ENCODE measurements at regions not wholly inside any gene's neighbourhood (a gene's known extent, or its start where the extent isn't known, plus 50 kb on each side); places are given as distances from the start of the nearest gene placed in this dataset.

- Histone ChIP-seq H3K9ac (ENCODE audit: low read length) (peak overlapping the region; percentile 82), H3K36me3 (ENCODE audit: control insufficient read depth in 1 of 2, insufficient read depth in 2 of 2, low read depth in 1 of 2, low read length in 2 of 2) (no peaks in the 10 kb centered on the region), H3K4me3 (ENCODE audit: insufficient read depth in 1 of 2, low read depth in 1 of 2, low read length in 2 of 2) (peak overlapping the region in 1 of 2 experiments; percentile 25), H2AK5ac (ENCODE audit: low read length, severe bottlenecking) (no peak overlapping the region), H3K4me2 (ENCODE audit: low read length, poor library complexity, severe bottlenecking) (no peak overlapping the region), H2BK12ac (ENCODE audit: low read length in 2 of 2) (no peak overlapping the region), H3K23ac (ENCODE audit: low read length in 2 of 2) (no peak overlapping the region), H3K27ac (ENCODE audit: low read length, poor library complexity, severe bottlenecking) (no peak overlapping the region), H3K14ac (ENCODE audit: low read length in 2 of 2) (no peak overlapping the region), H3K27me3 (ENCODE audit: control insufficient read depth in 1 of 2, insufficient read depth in 1 of 2, low read length in 2 of 2) (peaks cover 0 to 5% of the 10 kb centered on the region in 2 experiments), H2BK5ac (ENCODE audit: low read depth, low read length, poor library complexity, severe bottlenecking) (no peak overlapping the region), H4K91ac (ENCODE audit: low read length) (no peak overlapping the region), H2BK120ac (ENCODE audit: low read depth, low read length) (no peak overlapping the region), H2AFZ (ENCODE audit: low read depth, low read length) (no peak overlapping the region), H3K79me1 (replicated peaks; ENCODE audit: low read length, poor library complexity, severe bottlenecking) (no peaks in the 10 kb centered on the region), H3K9me3 (ENCODE audit: control insufficient read depth, low read length) (no peaks in the 10 kb centered on the region), H2BK15ac (ENCODE audit: low read depth, poor library complexity, severe bottlenecking) (no peak overlapping the region), H3K4me1 (ENCODE audit: control insufficient read depth, insufficient read depth, low read depth, low read length) (no peaks in the 10 kb centered on the region), H3K4ac (ENCODE audit: low read depth in 1 of 2, low read length in 2 of 2) (no peak overlapping the region), H4K8ac (ENCODE audit: low read length) (no peak overlapping the region), H3K18ac (ENCODE audit: low read depth in 1 of 2, low read length in 2 of 2) (no peak overlapping the region)
- 0% methylated on average over 1 of the region's 1 CpG for WGBS
- peak; percentile 6 for DNase-seq
These were observed 129.8 kb upstream of the SMLR1 start for GRCh38 chr6:130697271-130697994.

- H2BK12ac ChIP-seq (ENCODE audit: low read length in 2 of 2), result no peak overlapping the region
- no peak overlapping the region for H3K4me3 ChIP-seq (ENCODE audit: insufficient read depth in 1 of 2, low read depth in 1 of 2, low read length in 2 of 2)
- no peaks in the 10 kb centered on the region for H3K79me1 ChIP-seq (replicated peaks; ENCODE audit: low read length, poor library complexity, severe bottlenecking)
- no peak overlapping the region for H3K27ac ChIP-seq (ENCODE audit: low read length, poor library complexity, severe bottlenecking)
- no peak overlapping the region for H2BK15ac ChIP-seq (ENCODE audit: low read depth, poor library complexity, severe bottlenecking)
- H2AK5ac ChIP-seq (ENCODE audit: low read length, severe bottlenecking), result no peak overlapping the region
- H4K91ac ChIP-seq (ENCODE audit: low read length), result no peak overlapping the region
- peak; percentile 73 for DNase-seq
- H3K27me3 ChIP-seq (ENCODE audit: control insufficient read depth in 1 of 2, insufficient read depth in 1 of 2, low read length in 2 of 2), result peaks cover 0 to 5% of the 10 kb centered on the region in 2 experiments
- H3K9me3 ChIP-seq (ENCODE audit: control insufficient read depth, low read length), result no peaks in the 10 kb centered on the region
- 0% methylated on average over 3 of the region's 4 CpGs for WGBS
- no peak overlapping the region for H3K4me2 ChIP-seq (ENCODE audit: low read length, poor library complexity, severe bottlenecking)
- H2AFZ ChIP-seq (ENCODE audit: low read depth, low read length), result no peak overlapping the region
- no peak overlapping the region for H3K18ac ChIP-seq (ENCODE audit: low read depth in 1 of 2, low read length in 2 of 2)
- H2BK120ac ChIP-seq (ENCODE audit: low read depth, low read length), result no peak overlapping the region
- peak overlapping the region; percentile 82 for H3K9ac ChIP-seq (ENCODE audit: low read length)
- H3K4ac ChIP-seq (ENCODE audit: low read depth in 1 of 2, low read length in 2 of 2), result no peak overlapping the region
- H3K4me1 ChIP-seq (ENCODE audit: control insufficient read depth, insufficient read depth, low read depth, low read length), result no peaks in the 10 kb centered on the region
- no peak overlapping the region for H4K8ac ChIP-seq (ENCODE audit: low read length)
- H3K36me3 ChIP-seq (ENCODE audit: control insufficient read depth in 1 of 2, insufficient read depth in 2 of 2, low read depth in 1 of 2, low read length in 2 of 2), result no peaks in the 10 kb centered on the region
- no peak overlapping the region for H3K23ac ChIP-seq (ENCODE audit: low read length in 2 of 2)
- H2BK5ac ChIP-seq (ENCODE audit: low read depth, low read length, poor library complexity, severe bottlenecking), result no peak overlapping the region
- H3K14ac ChIP-seq (ENCODE audit: low read length in 2 of 2), result no peak overlapping the region
These were observed 129.1 kb upstream of the SMLR1 start for GRCh38 chr6:130697995-130698535.

GRCh38 chr6:130699742-130700141, 127.5 kb upstream of the SMLR1 start:
- Histone ChIP-seq H3K14ac (ENCODE audit: low read length in 2 of 2) (no peak overlapping the region), H2AFZ (ENCODE audit: low read depth, low read length) (no peak overlapping the region), H2BK120ac (ENCODE audit: low read depth, low read length) (no peak overlapping the region), H3K4me1 (ENCODE audit: control insufficient read depth, insufficient read depth, low read depth, low read length) (no peaks in the 10 kb centered on the region), H4K91ac (ENCODE audit: low read length) (no peak overlapping the region), H3K79me1 (replicated peaks; ENCODE audit: low read length, poor library complexity, severe bottlenecking) (no peaks in the 10 kb centered on the region), H3K9ac (ENCODE audit: low read length) (no peak overlapping the region), H3K27ac (ENCODE audit: low read length, poor library complexity, severe bottlenecking) (no peak overlapping the region), H2AK5ac (ENCODE audit: low read length, severe bottlenecking) (no peak overlapping the region), H3K27me3 (ENCODE audit: control insufficient read depth in 1 of 2, insufficient read depth in 1 of 2, low read length in 2 of 2) (peaks cover 0 to 5% of the 10 kb centered on the region in 2 experiments), H2BK12ac (ENCODE audit: low read length in 2 of 2) (no peak overlapping the region), H2BK15ac (ENCODE audit: low read depth, poor library complexity, severe bottlenecking) (no peak overlapping the region), H3K23ac (ENCODE audit: low read length in 2 of 2) (no peak overlapping the region), H3K9me3 (ENCODE audit: control insufficient read depth, low read length) (no peaks in the 10 kb centered on the region), H3K4me2 (ENCODE audit: low read length, poor library complexity, severe bottlenecking) (no peak overlapping the region), H3K4me3 (ENCODE audit: insufficient read depth in 1 of 2, low read depth in 1 of 2, low read length in 2 of 2) (no peak overlapping the region), H3K4ac (ENCODE audit: low read depth in 1 of 2, low read length in 2 of 2) (no peak overlapping the region), H4K8ac (ENCODE audit: low read length) (no peak overlapping the region), H3K18ac (ENCODE audit: low read depth in 1 of 2, low read length in 2 of 2) (no peak overlapping the region), H2BK5ac (ENCODE audit: low read depth, low read length, poor library complexity, severe bottlenecking) (no peak overlapping the region), H3K36me3 (ENCODE audit: control insufficient read depth in 1 of 2, insufficient read depth in 2 of 2, low read depth in 1 of 2, low read length in 2 of 2) (no peaks in the 10 kb centered on the region)
- whole genome bisulfite sequencing, result 100% methylated on average over 1 of the region's 2 CpGs
- DNase-seq, result no peak

GRCh38 chr6:130700397-130700796, 126.8 kb upstream of the SMLR1 start:
- H3K27ac ChIP-seq (ENCODE audit: low read length, poor library complexity, severe bottlenecking), result no peak overlapping the region

More at GRCh38 chr6:130700397-130700796, 126.8 kb upstream of the SMLR1 start:
- H3K4ac ChIP-seq (ENCODE audit: low read depth in 1 of 2, low read length in 2 of 2), result no peak overlapping the region
- no peak for DNase-seq
- WGBS, result 95% methylated on average over 4 of the region's 4 CpGs
- H3K27me3 ChIP-seq (ENCODE audit: control insufficient read depth in 1 of 2, insufficient read depth in 1 of 2, low read length in 2 of 2), result peaks cover 0 to 5% of the 10 kb centered on the region in 2 experiments
- H3K9me3 ChIP-seq (ENCODE audit: control insufficient read depth, low read length), result no peaks in the 10 kb centered on the region
- H3K9ac ChIP-seq (ENCODE audit: low read length), result no peak overlapping the region
- no peak overlapping the region for H3K18ac ChIP-seq (ENCODE audit: low read depth in 1 of 2, low read length in 2 of 2)
- no peak overlapping the region for H3K14ac ChIP-seq (ENCODE audit: low read length in 2 of 2)
- no peak overlapping the region for H2BK12ac ChIP-seq (ENCODE audit: low read length in 2 of 2)
- no peak overlapping the region for H3K4me2 ChIP-seq (ENCODE audit: low read length, poor library complexity, severe bottlenecking)
- no peaks in the 10 kb centered on the region for H3K36me3 ChIP-seq (ENCODE audit: control insufficient read depth in 1 of 2, insufficient read depth in 2 of 2, low read depth in 1 of 2, low read length in 2 of 2)
- H3K4me3 ChIP-seq (ENCODE audit: insufficient read depth in 1 of 2, low read depth in 1 of 2, low read length in 2 of 2), result no peak overlapping the region
- no peaks in the 10 kb centered on the region for H3K79me1 ChIP-seq (replicated peaks; ENCODE audit: low read length, poor library complexity, severe bottlenecking)
- H2BK15ac ChIP-seq (ENCODE audit: low read depth, poor library complexity, severe bottlenecking), result no peak overlapping the region
- H4K91ac ChIP-seq (ENCODE audit: low read length), result no peak overlapping the region
- no peak overlapping the region for H3K23ac ChIP-seq (ENCODE audit: low read length in 2 of 2)
- H2AK5ac ChIP-seq (ENCODE audit: low read length, severe bottlenecking), result no peak overlapping the region
- H2BK120ac ChIP-seq (ENCODE audit: low read depth, low read length), result no peak overlapping the region
- no peaks in the 10 kb centered on the region for H3K4me1 ChIP-seq (ENCODE audit: control insufficient read depth, insufficient read depth, low read depth, low read length)
- no peak overlapping the region for H4K8ac ChIP-seq (ENCODE audit: low read length)
- no peak overlapping the region for H2BK5ac ChIP-seq (ENCODE audit: low read depth, low read length, poor library complexity, severe bottlenecking)
- H2AFZ ChIP-seq (ENCODE audit: low read depth, low read length), result no peak overlapping the region
